Gastroesophageal sphincter (tissue), 3 donors: ENCODE measurements at regions not wholly inside any gene's neighbourhood (a gene's known extent, or its start where the extent isn't known, plus 50 kb on each side); places are given as distances from the start of the nearest gene placed in this dataset.

Source experiments
- CTCF ChIP-seq, 4 experiments: fragments of 200-600 bp in 2 of 4; fragments of 450-650 bp in 2 of 4; sonication (generic) in 1 of 4; IDR thresholded peaks; one replicate each; pipeline ENCODE4 v1.5.1; 2017 to 2019; ENCODE audit warnings: antibody characterized with exemption in 4 of 4, mild to moderate bottlenecking in 2 of 4, moderate library complexity in 2 of 4
- POLR2A ChIP-seq, 2 donors: fragments of 450-650 bp; IDR thresholded peaks; one replicate each; pipeline ENCODE4 v1.6.1; 2017; ENCODE audit warnings: antibody characterized with exemption in 2 of 2, mild to moderate bottlenecking in 2 of 2, moderate library complexity in 1 of 2

- no peak for TF ChIP-seq CTCF (IDR thresholded peaks at IDR 0.05)
- TF ChIP-seq POLR2A (IDR thresholded peaks at IDR 0.05), result no peak
These were observed 152.9 kb downstream of the LPIN1 start for GRCh38 chr2:11899264-11899818.
